ENCODE measurements at regions not wholly inside any gene's neighbourhood (a gene's known extent, or its start where the extent isn't known, plus 50 kb on each side); places are given as distances from the start of the nearest gene placed in this dataset.

DNA sequence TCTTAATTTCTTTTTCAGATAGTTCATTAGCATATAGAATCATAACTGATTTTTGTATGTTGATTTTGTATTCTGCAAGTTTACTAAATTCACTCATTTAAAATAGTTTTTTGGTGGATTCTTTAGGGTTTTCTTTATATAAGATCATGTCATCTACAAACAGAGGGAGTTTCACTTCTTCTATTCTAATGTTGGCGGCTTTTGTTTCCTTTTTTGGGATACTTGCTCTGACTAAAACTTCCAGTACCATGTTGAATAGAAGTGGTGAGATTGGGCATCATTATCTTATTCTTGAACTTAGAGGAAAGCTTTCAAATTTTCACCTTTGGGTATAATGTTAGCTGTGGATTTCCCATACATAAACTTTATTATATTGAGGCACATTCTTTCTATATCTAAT is 296.9 kb downstream of the BCKDHB start:
- TF ChIP-seq, protein P1, sequence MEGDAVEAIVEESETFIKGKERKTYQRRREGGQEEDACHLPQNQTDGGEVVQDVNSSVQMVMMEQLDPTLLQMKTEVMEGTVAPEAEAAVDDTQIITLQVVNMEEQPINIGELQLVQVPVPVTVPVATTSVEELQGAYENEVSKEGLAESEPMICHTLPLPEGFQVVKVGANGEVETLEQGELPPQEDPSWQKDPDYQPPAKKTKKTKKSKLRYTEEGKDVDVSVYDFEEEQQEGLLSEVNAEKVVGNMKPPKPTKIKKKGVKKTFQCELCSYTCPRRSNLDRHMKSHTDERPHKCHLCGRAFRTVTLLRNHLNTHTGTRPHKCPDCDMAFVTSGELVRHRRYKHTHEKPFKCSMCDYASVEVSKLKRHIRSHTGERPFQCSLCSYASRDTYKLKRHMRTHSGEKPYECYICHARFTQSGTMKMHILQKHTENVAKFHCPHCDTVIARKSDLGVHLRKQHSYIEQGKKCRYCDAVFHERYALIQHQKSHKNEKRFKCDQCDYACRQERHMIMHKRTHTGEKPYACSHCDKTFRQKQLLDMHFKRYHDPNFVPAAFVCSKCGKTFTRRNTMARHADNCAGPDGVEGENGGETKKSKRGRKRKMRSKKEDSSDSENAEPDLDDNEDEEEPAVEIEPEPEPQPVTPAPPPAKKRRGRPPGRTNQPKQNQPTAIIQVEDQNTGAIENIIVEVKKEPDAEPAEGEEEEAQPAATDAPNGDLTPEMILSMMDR (IDR thresholded peaks at IDR 0.05), result no peak
- no peak for TF ChIP-seq POLR2A (IDR thresholded peaks at IDR 0.05)
- TF ChIP-seq POLR2AphosphoS5 (IDR thresholded peaks at IDR 0.05), result no peak
